DMS153 treated with DMSO at 0.1 percent for 48 hours (cell line): ENCODE measurements at regions not wholly inside any gene's neighbourhood (a gene's known extent, or its start where the extent isn't known, plus 50 kb on each side); places are given as distances from the start of the nearest gene placed in this dataset.
"Not testable (repeated sequence)": the region's sequence is repeated elsewhere in the genome, so short reads cannot be mapped to it uniquely, and the experiment has no call there.

Experiments used
- DNase-seq: peaks from one replicate; lab custom pipeline; 2025; ENCODE audit not compliant: unreplicated experiment; lab: John Stamatoyannopoulos, UW

- DNase-seq, result no peak
Observed at GRCh38 chr2:184049566-184049965, 548.8 kb upstream of the ZNF804A start.

GRCh38 chr2:184053326-184053725 lies 545.0 kb upstream of the ZNF804A start:
- peak; percentile 89 for DNase-seq

GRCh38 chr2:184054419-184054818 lies 543.9 kb upstream of the ZNF804A start:
- not testable (repeated sequence) for DNase-seq

- no peak for DNase-seq
Observed at GRCh38 chr2:184057910-184058309, 540.4 kb upstream of the ZNF804A start.

- DNase-seq, result not testable (repeated sequence)
Observed at GRCh38 chr2:184060268-184060667, 538.1 kb upstream of the ZNF804A start.

- no peak for DNase-seq
Observed at GRCh38 chr2:184067502-184067901, 530.8 kb upstream of the ZNF804A start.

- DNase-seq, result no peak
Observed at GRCh38 chr2:184072470-184072869, 525.9 kb upstream of the ZNF804A start.

GRCh38 chr2:184078496-184078895 lies 519.8 kb upstream of the ZNF804A start:
- no peak for DNase-seq

- DNase-seq, result no peak
Observed at GRCh38 chr2:184091456-184091855, 506.9 kb upstream of the ZNF804A start.

- DNase-seq, result no peak
Observed at GRCh38 chr2:184113696-184114403, 484.5 kb upstream of the ZNF804A start.

GRCh38 chr2:184114439-184114838 lies 483.9 kb upstream of the ZNF804A start:
- DNase-seq, result no peak

- DNase-seq, result no peak
Observed at GRCh38 chr2:184119989-184120800, 478.1 kb upstream of the ZNF804A start.

- no peak for DNase-seq
Observed at GRCh38 chr2:184125867-184126266, 472.5 kb upstream of the ZNF804A start.

GRCh38 chr2:184129073-184129472 lies 469.3 kb upstream of the ZNF804A start:
- no peak for DNase-seq

- DNase-seq, result no peak
Observed at GRCh38 chr2:184137955-184138354, 460.4 kb upstream of the ZNF804A start.

- DNase-seq, result no peak
Observed at GRCh38 chr2:184141866-184142265, 456.5 kb upstream of the ZNF804A start.

GRCh38 chr2:184154438-184154837 lies 443.9 kb upstream of the ZNF804A start:
- DNase-seq, result no peak

- no peak for DNase-seq
Observed at GRCh38 chr2:184155791-184156190, 442.5 kb upstream of the ZNF804A start.

- DNase-seq, result no peak
Observed at GRCh38 chr2:184157141-184157540, 441.2 kb upstream of the ZNF804A start.

GRCh38 chr2:184162426-184162825 lies 435.9 kb upstream of the ZNF804A start:
- DNase-seq, result no peak

- not testable (repeated sequence) for DNase-seq
Observed at GRCh38 chr2:184168823-184169222, 429.5 kb upstream of the ZNF804A start.

GRCh38 chr2:184169366-184169765 lies 429.0 kb upstream of the ZNF804A start:
- DNase-seq, result no peak
